ENCODE measurements at regions not wholly inside any gene's neighbourhood (a gene's known extent, or its start where the extent isn't known, plus 50 kb on each side); places are given as distances from the start of the nearest gene placed in this dataset.

- TF ChIP-seq ZNF512 (CRISPR knock-in tag; IDR thresholded peaks at IDR 0.05) = no peak
- TF ChIP-seq FOXO1 (CRISPR knock-in tag; IDR thresholded peaks at IDR 0.05) = no peak
- no peak for TF ChIP-seq ZNF570 (CRISPR knock-in tag; IDR thresholded peaks at IDR 0.05; ENCODE audit: borderline replicate concordance)
- ChIA-PET CTCF (ENCODE audit: low intra/inter-chr PET ratio, low total read pairs) (no interaction called here), POLR2A (no interaction called here)
- Histone ChIP-seq H3K79me2 (ENCODE audit: insufficient read depth, low read length) (no peaks in the 10 kb centered on the region), H3K9ac (ENCODE audit: insufficient read depth, low read depth, low read length) (no peak overlapping the region), H3K9me3 (ENCODE audit: low read length) (no peaks in the 10 kb centered on the region), H3K4me2 (ENCODE audit: low read depth, low read length) (no peak overlapping the region), H3K4me3 (replicated peaks in 1 of 3; ENCODE audit: insufficient read depth in 1 of 3, low read depth in 2 of 3, low read length in 3 of 3) (no peak overlapping the region), H4K20me1 (ENCODE audit: insufficient read depth, low read length) (no peaks in the 10 kb centered on the region), H3K27ac (ENCODE audit: extremely low read length, insufficient read depth, low read length) (no peak overlapping the region), H3K4me1 (ENCODE audit: insufficient read depth, low read length) (no peaks in the 10 kb centered on the region), H3K36me3 (replicated peaks in 1 of 2; ENCODE audit: control insufficient read depth in 1 of 2, insufficient read depth in 2 of 2, low read length in 2 of 2) (no peaks in the 10 kb centered on the region), H2AFZ (ENCODE audit: low read length) (no peak overlapping the region), H3K27me3 (ENCODE audit: control insufficient read depth in 1 of 2, insufficient read depth in 2 of 2, low read length in 2 of 2) (peaks cover 0 to 13% of the 10 kb centered on the region in 2 experiments; a peak in 1 of 5 replicates)
- no peak for ATAC-seq
- no peak for DNase-seq (ENCODE audit: low spot score)
- no peak for FAIRE-seq
- intact Hi-C loops (cut with micrococcal nuclease; ENCODE audit: unreplicated experiment) (no loop called here), in situ Hi-C loops (cut with HindIII; ENCODE audit: extremely low pct_ligation_motif_present, low pct_unique_long_range_greater_than_20kb) (no loop called here)
- WGBS (ENCODE audit: low lambda C conversion rate) = no CpG with 5 or more reads among the region's 1 CpG
- no TSS peak for BruUV-seq (replicated peaks)
Observed at GRCh38 chr17:14776791-14777190, 475.9 kb downstream of the HS3ST3B1 start.

GRCh38 chr17:14775731-14776492 lies 475.0 kb downstream of the HS3ST3B1 start:
- no peak overlapping the region for H3K27ac ChIP-seq (ENCODE audit: extremely low read length, insufficient read depth, low read length)
- FAIRE-seq (no peak), ATAC-seq (no peak), DNase-seq (ENCODE audit: low spot score) (no peak)
- POLR2A ChIA-PET = no interaction called here
- H3K4me1 ChIP-seq (ENCODE audit: insufficient read depth, low read length) = no peaks in the 10 kb centered on the region
- no peak overlapping the region for H3K9ac ChIP-seq (ENCODE audit: insufficient read depth, low read depth, low read length)
- H3K4me2 ChIP-seq (ENCODE audit: low read depth, low read length) = no peak overlapping the region
- intact Hi-C loops (cut with micrococcal nuclease; ENCODE audit: unreplicated experiment) = no loop called here
- CTCF ChIA-PET (ENCODE audit: low intra/inter-chr PET ratio, low total read pairs) = no interaction called here
- no peak for TF ChIP-seq FLYWCH1 (CRISPR knock-in tag; IDR thresholded peaks at IDR 0.05)
- TF ChIP-seq BHLHE40 (IDR thresholded peaks at IDR 0.05; ENCODE audit: low read length) = no peak
- TF ChIP-seq SOX13 (IDR thresholded peaks at IDR 0.05) = no peak
- peak in 1 of 2 experiments; percentile 53; a peak in 1 of 4 replicates for TF ChIP-seq SOX13 (CRISPR knock-in tag; conservative IDR thresholded peaks at IDR 0.05 in 1 of 2, IDR thresholded peaks at IDR 0.05 in 1 of 2)
- TF ChIP-seq CERS6 (CRISPR knock-in tag; IDR thresholded peaks at IDR 0.05) = no peak
- H3K4me3 ChIP-seq (replicated peaks in 1 of 3; ENCODE audit: insufficient read depth in 1 of 3, low read depth in 2 of 3, low read length in 3 of 3) = no peak overlapping the region
- H3K36me3 ChIP-seq (replicated peaks in 1 of 2; ENCODE audit: control insufficient read depth in 1 of 2, insufficient read depth in 2 of 2, low read length in 2 of 2) = no peaks in the 10 kb centered on the region
- no TSS peak for BruUV-seq (replicated peaks)
- no peak overlapping the region for H2AFZ ChIP-seq (ENCODE audit: low read length)
- in situ Hi-C loops (cut with HindIII; ENCODE audit: extremely low pct_ligation_motif_present, low pct_unique_long_range_greater_than_20kb) = no loop called here
- peaks cover 0 to 13% of the 10 kb centered on the region in 2 experiments; a peak in 1 of 5 replicates for H3K27me3 ChIP-seq (ENCODE audit: control insufficient read depth in 1 of 2, insufficient read depth in 2 of 2, low read length in 2 of 2)
- H4K20me1 ChIP-seq (ENCODE audit: insufficient read depth, low read length) = no peaks in the 10 kb centered on the region
- H3K79me2 ChIP-seq (ENCODE audit: insufficient read depth, low read length) = no peaks in the 10 kb centered on the region
- H3K9me3 ChIP-seq (ENCODE audit: low read length) = no peaks in the 10 kb centered on the region
- 11% methylated on average over 7 of the region's 8 CpGs for WGBS (ENCODE audit: low lambda C conversion rate)

Data from HepG2 (cell line).